T-helper 22 cell (primary cell): ENCODE measurements at regions not wholly inside any gene's neighbourhood (a gene's known extent, or its start where the extent isn't known, plus 50 kb on each side); places are given as distances from the start of the nearest gene placed in this dataset.
"Not testable (repeated sequence)": the region's sequence is repeated elsewhere in the genome, so short reads cannot be mapped to it uniquely, and the experiment has no call there.

Experiments used
- DNase-seq: peaks from one replicate; pipeline ENCODE4 v3.0.0-alpha.2; 2020; ENCODE audit warnings: low read depth

DNA sequence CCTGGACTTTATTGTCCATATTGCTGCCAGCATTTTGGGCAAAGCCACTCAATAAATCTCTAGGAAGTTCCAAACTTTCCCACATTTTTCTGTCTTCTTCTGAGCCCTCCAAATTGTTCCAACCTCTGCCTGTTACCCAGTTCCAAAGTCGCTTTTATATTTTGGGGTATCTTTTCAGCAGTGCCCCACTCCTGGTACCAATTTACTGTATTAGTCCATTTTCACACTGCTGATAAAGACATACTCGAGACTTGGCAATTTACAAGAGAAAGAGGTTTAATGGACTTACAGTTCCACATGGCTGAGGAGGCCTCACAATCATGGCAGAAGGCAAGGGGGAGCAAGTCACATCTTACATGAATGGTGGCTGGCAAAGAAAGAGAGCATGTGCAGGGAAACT lies 53.4 kb downstream of the AHSP start:
- DNase-seq: not testable (repeated sequence)

DNA sequence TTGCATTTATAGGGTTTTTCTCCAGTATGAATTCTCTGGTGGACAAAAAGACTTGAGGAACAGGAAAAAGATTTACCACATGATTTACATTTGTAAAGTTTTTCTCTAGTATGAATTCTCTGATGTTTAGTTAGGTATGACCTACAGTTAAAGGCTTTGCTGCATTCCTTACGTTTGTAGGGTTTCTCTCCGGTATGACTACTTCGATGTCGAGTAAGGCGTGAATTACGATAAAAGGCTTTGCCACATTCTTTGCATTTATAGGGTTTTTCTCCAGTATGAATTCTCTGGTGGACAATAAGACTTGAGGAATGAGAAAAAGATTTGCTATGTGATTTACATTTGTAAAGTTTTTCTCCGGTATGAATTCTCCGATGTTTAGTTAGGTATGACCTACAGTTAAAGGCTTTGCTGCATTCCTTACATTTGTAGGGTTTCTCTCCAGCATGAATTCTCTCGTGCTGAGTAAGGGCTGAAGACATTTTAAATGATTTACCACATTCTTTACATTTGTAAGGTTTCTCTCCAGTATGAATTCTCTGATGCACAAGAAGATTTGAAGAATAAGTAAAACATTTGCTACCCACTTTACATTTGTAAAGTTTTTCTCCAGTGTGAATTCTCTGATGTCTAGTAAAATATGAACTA lies 74.2 kb downstream of the AHSP start:
- not testable (repeated sequence) for DNase-seq

DNA sequence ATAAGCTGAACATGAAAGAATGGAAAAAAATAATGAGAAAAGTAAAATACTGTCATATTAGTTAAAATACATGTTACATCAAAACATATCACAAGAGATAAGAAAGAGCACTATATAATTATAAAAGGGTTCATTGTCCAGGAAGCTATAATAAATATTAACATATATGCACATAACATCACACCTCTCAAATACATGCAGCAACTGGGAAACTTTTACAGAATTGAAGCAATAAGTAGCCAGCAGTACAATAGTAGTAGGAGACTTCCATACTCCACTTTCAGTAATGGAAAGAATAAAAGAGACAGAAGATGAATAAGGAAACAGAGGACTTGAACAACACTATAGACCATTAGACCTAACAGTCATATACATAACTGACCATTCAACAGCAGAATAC lies 90.4 kb downstream of the AHSP start:
- no peak for DNase-seq

DNA sequence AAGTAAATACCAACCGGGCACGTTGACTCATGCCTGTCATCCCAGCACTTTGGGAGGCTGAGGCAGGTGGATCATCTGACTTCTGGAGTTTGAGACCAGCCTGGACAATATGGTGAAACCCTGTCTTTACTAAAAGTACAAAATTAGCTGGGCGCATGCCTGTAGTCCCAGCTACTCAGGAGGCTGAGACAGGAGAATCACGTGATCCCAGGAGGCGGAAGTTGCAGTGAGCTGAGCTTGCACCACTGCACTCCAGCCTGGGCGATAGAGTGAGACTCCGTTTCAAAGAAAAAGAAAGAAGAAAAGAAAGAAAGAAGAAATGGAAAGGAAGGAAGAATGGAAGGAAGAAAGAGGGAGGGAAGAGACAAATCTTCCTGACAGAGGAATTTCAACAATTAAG lies 108.7 kb downstream of the AHSP start:
- no peak for DNase-seq

DNA sequence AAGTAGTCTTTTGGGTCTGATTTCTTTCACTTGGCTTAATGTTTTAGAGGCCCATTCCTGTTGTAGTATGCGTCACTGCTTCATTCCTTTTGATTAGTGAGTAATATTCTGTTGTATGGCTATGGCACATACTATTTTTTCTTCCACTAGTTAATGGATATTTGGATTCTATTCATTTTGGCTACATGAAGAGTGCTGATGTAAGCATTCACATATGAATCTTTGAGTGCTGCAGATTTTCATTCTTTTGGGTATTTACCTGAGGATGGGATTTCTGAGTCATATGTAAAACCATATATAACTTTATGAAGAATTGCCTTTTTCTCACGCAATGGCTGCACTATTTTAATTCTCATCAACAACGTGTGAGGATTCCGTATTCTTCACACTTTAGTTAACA lies 113.6 kb downstream of the AHSP start:
- no peak for DNase-seq

DNA sequence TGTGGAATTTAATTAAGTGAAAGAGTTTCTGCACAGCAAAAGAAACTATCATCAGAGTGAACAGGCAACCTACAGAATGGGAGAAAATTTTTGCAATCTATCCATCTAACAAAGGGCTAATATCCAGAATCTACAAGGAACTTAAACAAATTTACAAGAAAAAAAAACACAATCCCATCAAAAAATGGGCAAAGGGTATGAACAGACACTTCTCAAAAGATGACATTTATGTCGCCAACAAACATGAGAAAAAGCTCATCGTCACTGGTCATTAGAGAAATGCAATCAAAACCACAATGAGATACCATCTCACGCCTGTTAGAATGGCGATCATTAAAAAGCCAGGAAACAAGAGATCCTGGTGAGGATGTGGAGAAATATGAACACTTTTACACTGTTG lies 128.0 kb downstream of the AHSP start:
- DNase-seq: not testable (repeated sequence)

DNA sequence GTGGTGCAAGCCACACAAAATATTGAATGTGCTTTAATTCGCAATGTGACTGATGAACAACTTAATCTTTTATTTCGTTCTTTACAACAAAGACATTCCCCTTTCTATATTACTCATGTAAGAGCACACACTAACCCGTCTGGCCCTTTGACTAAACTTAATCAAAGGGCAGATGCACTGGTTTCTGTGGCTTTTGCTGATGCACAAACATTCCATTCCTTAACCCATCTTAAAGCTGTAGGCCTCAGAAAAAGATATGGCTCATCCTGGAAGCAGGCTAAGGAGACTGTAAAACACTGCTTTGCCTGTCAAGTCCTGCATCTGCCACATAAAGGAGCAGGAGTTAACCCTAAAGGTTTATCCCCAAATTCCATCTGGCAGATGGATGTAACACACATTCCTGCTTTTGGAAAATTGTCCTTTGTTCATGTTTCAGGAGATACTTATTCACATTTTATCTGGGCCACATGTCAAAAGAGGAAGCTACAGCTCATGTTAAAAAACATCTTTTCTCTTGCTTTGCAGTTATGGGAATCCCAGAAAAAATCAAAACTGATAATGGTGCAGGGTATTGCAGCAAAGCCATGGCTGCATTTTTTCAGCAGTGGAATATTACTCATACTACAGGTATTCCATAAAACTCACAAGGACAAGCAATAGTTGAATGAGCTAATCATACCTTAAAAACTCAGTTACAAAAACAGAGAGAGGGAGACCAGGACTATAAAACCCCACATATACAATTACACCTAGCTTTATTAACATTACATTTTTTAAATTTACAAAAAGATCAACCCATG lies 137.2 kb downstream of the AHSP start:
- DNase-seq: no peak

DNA sequence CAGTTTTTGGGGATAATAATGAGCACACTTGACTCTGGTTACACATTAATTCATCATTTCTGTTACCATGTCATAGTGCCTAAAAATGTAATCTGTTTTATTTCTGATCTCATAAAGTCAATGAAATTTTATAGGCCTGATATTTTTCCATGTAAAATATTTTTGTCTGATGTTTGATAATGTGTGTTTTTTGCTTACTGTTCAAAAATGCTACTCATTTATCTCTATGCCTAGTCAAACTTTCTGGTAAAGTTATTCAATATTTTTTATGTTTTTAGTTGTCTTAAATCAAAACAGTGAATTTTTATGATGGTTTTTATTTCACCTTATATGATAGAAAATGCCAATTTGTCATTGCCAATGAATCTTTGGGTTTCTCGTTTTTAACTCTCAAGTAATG lies 147.0 kb downstream of the AHSP start:
- no peak for DNase-seq

DNA sequence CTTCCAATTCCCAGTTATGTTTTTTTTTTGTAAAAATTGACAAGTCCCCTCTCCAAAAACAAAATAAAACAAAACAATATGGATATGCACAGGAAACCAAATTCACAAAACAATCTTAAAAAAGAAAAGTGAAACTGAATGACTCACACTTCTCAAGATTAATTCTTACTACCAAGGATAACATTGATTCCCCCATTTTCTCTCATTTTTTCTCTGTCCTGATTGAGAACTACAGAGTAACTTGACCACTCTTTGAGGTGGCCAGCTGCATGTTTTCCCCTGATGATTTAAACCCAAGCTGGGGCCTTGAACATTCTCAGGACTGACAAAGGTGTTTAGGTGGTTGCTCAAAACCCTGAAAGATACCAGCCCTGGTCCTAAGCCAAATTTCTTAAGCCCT lies 149.0 kb downstream of the AHSP start:
- no peak for DNase-seq

DNA sequence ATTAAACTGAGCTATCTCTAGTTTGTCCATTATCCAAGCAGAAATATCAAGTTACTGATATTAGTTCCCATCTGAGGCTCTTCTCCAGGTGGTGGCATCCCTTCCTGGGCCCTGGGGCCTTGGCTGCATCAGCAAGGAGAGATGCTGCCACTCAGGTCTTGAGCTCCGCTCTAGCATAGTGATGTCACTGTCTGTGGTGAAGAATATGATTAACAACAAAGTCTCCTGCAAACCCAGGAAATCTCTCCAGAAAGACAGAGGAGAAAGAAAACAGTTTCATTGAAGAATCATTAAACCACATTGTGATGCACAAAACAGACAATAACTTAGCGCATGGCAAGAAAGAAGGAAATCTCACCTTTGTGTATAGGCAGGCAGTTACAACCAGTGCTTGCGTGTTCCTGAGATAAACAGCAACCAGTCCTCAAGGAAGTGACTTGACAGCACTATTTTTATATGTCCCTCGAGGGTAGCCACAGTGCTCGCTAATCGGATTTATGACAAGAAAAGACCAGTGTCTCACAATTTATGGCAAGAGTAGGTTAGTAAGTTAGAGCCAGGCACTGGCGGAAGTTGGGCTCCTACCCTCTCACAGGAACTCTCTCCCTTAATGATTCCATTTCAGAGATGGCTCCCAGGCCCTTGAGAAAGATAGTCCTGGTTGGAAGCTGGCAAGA lies 151.1 kb downstream of the AHSP start:
- no peak for DNase-seq

DNA sequence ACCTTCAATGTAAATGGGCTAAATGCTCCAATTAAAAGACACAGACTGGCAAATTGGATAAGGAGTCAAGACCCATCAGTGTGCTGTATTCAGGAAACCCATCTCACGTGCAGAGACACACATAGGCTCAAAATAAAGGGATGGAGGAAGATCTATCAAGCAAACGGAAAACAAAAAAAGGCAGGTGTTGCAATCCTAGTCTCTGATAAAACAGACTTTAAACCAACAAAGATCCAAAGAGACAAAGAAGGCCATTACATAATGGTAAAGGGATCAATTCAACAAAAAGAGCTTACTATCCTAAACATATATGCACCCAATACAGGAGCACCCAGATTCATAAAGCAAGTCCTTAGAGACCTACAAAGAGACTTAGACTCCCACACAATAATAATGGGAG lies 161.6 kb downstream of the AHSP start:
- DNase-seq: not testable (repeated sequence)

DNA sequence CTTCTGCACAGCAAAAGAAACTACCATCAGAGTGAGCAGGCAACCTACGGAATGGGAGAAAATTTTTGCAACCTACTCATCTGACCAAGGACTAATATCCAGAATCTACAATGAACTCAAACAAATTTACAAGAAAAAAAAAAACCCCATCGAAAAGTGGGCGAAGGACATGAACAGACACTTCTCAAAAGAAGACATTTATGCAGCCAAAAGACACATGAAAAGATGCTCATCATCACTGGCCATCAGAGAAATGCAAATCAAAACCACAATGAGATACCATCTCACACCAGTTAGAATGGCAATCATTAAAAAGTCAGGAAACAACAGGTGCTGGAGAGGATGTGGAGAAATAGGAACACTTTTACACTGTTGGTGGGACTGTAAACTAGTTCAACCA lies 164.6 kb downstream of the AHSP start:
- DNase-seq: not testable (repeated sequence)

DNA sequence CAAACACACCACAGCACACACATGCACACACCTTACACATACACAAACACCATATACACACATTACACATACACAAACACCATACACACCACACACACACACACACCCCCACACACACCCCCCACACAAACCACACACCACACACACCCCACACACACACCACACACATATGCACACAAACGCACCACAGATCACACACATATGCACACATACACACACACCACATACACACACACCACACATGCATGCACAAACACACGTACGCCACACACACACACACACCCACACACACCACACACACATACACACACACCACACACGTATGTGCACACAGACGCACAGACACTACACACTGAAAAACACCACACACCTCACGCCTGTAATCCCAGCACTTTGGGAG lies 166.0 kb downstream of the AHSP start:
- no peak for DNase-seq

DNA sequence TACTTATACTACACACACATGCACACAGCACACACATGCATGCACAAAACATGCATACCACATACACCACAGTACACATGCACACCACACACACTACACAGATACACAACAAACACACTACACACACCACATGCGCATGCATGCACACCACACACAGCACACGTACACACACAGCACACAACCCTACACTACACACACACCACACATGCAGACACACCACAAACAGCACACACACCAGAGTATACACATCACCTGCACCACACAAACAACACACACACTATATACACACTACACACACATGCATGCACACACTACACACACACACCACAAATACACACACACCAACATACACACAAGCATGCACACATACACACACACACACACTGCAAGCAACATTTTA lies 166.8 kb downstream of the AHSP start:
- DNase-seq: no peak

DNA sequence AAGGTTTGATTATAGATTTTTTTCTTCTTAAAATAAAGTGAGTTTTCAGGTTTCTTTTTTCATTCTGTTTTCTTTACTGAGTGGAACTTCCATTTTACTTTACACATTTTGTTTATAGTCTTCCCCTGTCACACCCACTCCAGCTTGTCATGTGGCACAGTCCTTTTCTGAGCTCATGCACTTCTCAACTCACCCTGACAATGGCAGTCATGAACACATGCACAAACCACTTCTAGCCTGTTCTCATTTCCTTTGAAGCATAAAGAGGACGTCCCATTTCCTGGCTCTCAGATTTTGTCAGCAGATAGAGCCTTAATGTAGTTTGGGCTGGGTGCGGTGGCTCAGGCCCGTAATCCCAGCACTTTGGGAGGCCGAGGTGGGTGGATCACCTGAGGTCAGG lies 168.0 kb downstream of the AHSP start:
- peak; percentile 44 for DNase-seq

DNA sequence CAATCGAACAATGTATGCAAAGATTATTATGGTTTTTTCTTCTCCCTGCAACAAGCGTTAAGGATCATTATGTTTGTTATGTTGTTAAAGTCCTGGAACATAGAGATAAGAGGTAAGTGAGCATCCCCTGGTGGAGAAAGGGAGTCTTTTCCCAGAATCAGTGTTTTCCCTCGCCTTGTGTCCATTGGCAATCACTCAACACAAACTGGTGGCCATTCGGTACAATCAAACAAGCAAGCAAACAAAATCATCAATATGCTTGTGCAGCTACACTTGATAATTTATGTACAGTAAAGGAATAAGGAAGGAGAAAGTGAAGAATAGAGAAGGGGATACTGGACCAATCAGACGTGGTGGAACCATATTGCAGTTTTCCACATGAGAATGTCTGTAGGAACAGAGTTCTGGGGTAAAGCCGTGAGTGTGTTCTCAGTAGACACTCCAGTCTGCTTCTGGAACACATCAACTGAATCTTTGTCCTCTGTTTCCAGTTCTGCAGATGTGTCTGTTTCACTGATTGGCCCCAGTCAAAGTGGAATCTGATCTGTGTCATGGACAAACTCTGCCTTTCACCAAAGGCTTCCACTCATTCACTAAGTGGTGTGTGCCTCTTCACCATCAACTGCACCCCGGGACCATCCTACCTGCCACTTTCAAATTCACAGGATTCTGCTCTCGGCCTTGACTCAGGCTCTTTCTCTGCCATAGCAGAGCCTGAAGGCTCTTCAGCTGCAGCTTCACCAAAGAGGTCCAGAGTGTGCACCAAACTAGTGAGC lies 169.5 kb downstream of the AHSP start:
- DNase-seq: no peak

DNA sequence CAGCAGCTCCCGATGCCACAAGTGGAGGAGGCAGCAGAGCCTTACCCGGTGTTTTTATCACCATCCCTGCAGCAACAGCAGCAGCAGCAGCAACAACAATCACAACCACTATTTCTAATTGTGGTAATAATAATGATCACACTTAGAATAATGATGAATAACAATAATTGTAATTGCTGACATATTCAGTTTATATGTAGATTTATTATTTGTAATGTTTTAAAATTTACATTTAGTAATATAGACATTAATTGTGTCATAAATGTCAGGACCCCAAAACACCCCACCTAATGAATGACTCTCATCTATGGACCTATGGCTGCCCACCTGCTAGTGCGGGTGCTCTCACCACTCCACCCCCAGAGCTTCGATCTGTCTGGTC lies 170.0 kb downstream of the AHSP start:
- no peak for DNase-seq

DNA sequence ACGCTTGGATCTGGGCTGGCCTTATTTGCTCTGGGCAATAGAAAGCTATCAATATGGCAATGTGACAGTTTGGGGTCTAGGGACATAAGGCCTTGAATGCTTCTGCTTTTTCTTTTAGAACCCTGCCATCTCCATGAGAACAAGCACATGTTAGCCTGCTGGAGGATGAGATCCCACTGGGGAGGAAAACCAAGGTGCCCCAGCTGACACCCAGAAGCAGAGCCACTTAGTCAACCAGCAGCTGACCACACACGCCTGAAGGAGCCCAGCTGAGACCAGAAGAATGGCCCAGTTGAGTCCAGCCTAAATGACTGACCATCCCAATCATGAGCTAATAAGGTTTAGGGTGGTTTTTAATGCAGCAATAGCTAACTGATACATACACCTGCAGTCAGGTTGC lies 171.2 kb downstream of the AHSP start:
- DNase-seq: no peak

DNA sequence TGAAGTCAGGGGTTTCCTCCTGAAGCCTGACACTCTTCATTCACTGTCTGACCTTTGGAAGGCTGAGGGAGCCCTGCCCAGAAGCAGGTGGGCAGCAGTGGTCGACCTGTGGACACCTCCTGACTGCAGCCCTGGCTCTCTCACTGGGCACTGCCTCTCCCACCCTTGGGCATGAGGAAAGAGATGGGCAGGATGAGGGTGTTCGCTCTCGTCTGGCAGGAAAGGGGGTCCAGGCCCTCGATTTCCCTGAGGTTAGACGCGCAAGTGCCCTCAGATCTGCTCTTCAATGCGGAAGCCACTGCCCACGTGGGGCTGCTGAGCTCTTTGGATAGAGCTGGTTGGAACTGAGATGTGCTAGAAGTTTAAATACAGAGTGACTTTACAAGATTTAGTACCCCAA lies 171.9 kb downstream of the AHSP start:
- no peak for DNase-seq

DNA sequence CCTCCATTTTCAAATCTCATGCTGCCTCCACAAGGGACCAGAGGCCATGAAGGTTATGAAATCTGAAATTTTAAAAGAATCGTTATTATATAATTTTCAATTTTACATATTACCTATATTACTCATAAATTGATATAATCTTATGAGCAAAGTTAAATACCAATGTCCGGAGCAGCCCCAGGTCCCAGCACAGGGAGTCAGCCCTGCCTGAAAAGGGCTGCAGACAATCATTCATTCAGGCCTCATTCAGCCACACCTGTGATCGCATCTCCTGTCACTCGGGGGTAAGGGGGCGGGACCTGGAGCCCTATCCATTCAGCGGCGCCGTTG lies 172.5 kb downstream of the AHSP start:
- no peak for DNase-seq

DNA sequence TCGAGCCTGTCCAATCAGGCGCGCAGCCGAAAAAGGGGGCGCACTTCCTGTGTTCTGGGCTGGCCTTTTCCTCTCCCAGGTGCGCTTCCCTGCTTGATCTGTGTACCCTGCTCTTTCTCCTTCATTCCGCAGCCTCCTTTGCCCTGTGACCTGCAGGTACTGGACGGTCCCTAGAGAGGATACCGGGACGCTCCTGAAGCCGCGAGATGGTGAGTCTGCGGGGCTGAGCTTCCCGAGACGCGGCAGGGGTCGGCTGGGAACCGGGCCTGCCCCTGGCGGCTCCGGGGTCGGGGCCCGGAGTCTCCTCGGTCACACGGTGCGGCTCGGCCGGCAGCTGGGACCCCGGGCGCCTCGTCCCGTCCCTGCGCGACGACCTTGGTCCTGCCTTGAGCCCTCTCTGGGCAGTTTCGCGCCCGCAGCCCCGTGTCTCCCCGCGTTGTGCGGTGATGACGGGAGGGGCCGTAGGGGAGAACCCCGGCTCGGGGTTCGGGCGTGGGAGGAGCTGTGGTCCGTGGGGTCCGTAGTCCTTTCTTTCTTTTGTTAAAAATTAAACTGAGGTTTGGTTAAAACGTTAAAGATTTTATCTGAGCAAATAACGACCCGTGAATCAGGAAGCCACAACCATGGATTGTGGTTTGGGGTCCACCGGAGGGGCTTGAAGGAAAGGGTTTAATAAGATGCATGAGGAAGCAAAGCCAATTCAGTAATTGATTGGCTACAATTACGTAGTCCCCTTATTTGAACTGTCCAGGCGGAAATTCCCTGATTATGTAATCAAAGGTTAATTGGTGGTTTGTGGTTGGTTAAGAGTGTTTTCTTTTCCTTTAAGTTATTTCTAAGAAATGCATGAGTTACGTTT lies 172.8 kb upstream of the ZNF267 start:
- DNase-seq: peak; percentile 75

DNA sequence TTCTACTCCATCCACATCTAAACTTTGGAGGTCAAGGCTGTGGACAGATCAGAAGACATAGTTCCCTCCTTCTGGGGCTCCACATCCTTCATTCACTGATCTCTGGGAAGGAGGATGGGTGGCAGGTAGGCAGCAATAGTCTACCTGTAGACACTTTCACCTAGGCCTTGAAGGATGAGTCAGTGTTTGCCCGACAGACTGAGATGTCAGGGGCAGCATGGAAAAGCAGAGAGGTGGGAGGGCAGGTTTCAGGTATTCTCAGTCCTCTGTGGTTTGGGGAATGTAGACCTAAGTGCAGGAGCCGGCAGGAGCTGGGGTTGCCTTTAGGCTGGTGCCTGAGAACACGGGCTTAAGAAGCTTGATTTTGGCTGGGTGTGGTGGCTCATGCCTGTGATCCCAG lies 171.9 kb upstream of the ZNF267 start:
- DNase-seq: no peak
